Esophagus muscularis mucosa (tissue), 4 donors: ENCODE measurements at regions not wholly inside any gene's neighbourhood (a gene's known extent, or its start where the extent isn't known, plus 50 kb on each side); places are given as distances from the start of the nearest gene placed in this dataset.

Source experiments
- EP300 ChIP-seq: sonication (generic); formaldehyde crosslinking; IDR thresholded peaks from one replicate; pipeline ENCODE4 v1.6.1; 2017; ENCODE audit warnings: antibody characterized with exemption
- POLR2A ChIP-seq: fragments of 450-650 bp; IDR thresholded peaks from one replicate; pipeline ENCODE4 v1.6.1; 2017; ENCODE audit warnings: antibody characterized with exemption, moderate library complexity, mild to moderate bottlenecking, low read depth
- POLR2AphosphoS5 ChIP-seq, 2 donors: sonication (generic); formaldehyde crosslinking; IDR thresholded peaks; one replicate each; pipeline ENCODE4 v1.6.1; 2017; ENCODE audit warnings: antibody characterized with exemption in 2 of 2
- TF ChIP-seq, protein P1 (sequence below), 3 experiments: fragments of 200-600 bp in 2 of 3; fragments of 450-650 bp in 1 of 3; sonication (generic) in 2 of 3; IDR thresholded peaks; one replicate each; pipeline ENCODE4 v1.5.1; 2017 to 2019; ENCODE audit warnings: antibody characterized with exemption in 3 of 3, mild to moderate bottlenecking in 2 of 3, moderate library complexity in 1 of 3

GRCh38 chr2:128374001-128374710 lies 55.5 kb upstream of the HS6ST1 start:
- TF ChIP-seq POLR2A: no peak
- TF ChIP-seq POLR2AphosphoS5 (IDR thresholded peaks at IDR 0.05): peak; percentile 21 to 66
- TF ChIP-seq, protein P1, sequence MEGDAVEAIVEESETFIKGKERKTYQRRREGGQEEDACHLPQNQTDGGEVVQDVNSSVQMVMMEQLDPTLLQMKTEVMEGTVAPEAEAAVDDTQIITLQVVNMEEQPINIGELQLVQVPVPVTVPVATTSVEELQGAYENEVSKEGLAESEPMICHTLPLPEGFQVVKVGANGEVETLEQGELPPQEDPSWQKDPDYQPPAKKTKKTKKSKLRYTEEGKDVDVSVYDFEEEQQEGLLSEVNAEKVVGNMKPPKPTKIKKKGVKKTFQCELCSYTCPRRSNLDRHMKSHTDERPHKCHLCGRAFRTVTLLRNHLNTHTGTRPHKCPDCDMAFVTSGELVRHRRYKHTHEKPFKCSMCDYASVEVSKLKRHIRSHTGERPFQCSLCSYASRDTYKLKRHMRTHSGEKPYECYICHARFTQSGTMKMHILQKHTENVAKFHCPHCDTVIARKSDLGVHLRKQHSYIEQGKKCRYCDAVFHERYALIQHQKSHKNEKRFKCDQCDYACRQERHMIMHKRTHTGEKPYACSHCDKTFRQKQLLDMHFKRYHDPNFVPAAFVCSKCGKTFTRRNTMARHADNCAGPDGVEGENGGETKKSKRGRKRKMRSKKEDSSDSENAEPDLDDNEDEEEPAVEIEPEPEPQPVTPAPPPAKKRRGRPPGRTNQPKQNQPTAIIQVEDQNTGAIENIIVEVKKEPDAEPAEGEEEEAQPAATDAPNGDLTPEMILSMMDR (IDR thresholded peaks at IDR 0.05): no peak
- peak; percentile 24 for TF ChIP-seq EP300
